KMS-11 (cell line): ENCODE measurements at regions not wholly inside any gene's neighbourhood (a gene's known extent, or its start where the extent isn't known, plus 50 kb on each side); places are given as distances from the start of the nearest gene placed in this dataset.
"Not testable (repeated sequence)": the region's sequence is repeated elsewhere in the genome, so short reads cannot be mapped to it uniquely, and the experiment has no call there.

ENCODE experiments used
- H2AFZ ChIP-seq: fragments of 200-600 bp; sonication (generic); 2 replicates; pipeline ENCODE4 v1.6.1; 2016; ENCODE audit warnings: antibody characterized with exemption, mixed run types, low read depth
- H3K27ac ChIP-seq: fragments of 200-600 bp; sonication (generic); 2 replicates; pipeline ENCODE4 v1.6.1; 2016; ENCODE audit warnings: mild to moderate bottlenecking, mixed run types
- H3K27me3 ChIP-seq: fragments of 200-600 bp; sonication (generic); 2 replicates; pipeline ENCODE4 v1.6.1; 2017; ENCODE audit warnings: mild to moderate bottlenecking, low read depth, mixed run types, moderate library complexity; ENCODE audit not compliant: insufficient read depth
- H3K36me3 ChIP-seq: fragments of 200-600 bp; sonication (generic); 2 replicates; pipeline ENCODE4 v1.6.1; 2017; ENCODE audit warnings: mild to moderate bottlenecking, mixed run types; ENCODE audit not compliant: insufficient read depth
- H3K4me1 ChIP-seq: fragments of 200-600 bp; sonication (generic); 2 replicates; pipeline ENCODE4 v1.6.1; 2016; ENCODE audit warnings: mild to moderate bottlenecking, low read depth, mixed run types; ENCODE audit not compliant: poor library complexity, severe bottlenecking
- H3K4me2 ChIP-seq: fragments of 200-600 bp; sonication (generic); 2 replicates; pipeline ENCODE4 v1.7.0; 2016; ENCODE audit warnings: mild to moderate bottlenecking, mixed run types
- H3K4me3 ChIP-seq: fragments of 200-600 bp; sonication (generic); IDR thresholded peaks from 2 replicates; pipeline ENCODE4 v1.6.1; 2017; ENCODE audit warnings: low read depth, low read length, mixed read lengths; ENCODE audit not compliant: insufficient read depth
- H3K79me2 ChIP-seq: fragments of 200-600 bp; sonication (generic); 2 replicates; pipeline ENCODE4 v1.6.1; 2016; ENCODE audit warnings: low read depth, mixed run types; ENCODE audit not compliant: insufficient read depth
- H3K9ac ChIP-seq: fragments of 200-600 bp; sonication (generic); 2 replicates; pipeline ENCODE4 v1.6.1; 2016; ENCODE audit warnings: mild to moderate bottlenecking, mixed run types
- H4K20me1 ChIP-seq: fragments of 200-600 bp; sonication (generic); 2 replicates; pipeline ENCODE4 v1.6.1; 2016; ENCODE audit warnings: mild to moderate bottlenecking, mixed run types; ENCODE audit not compliant: insufficient read depth
- TF ChIP-seq, protein P1 (sequence below): fragments of 200-600 bp; sonication (generic); conservative IDR thresholded peaks from 2 replicates; pipeline ENCODE4 v1.6.1; 2017; ENCODE audit warnings: low read depth, mild to moderate bottlenecking, antibody characterized with exemption, low read length, moderate library complexity, mixed read lengths

DNA sequence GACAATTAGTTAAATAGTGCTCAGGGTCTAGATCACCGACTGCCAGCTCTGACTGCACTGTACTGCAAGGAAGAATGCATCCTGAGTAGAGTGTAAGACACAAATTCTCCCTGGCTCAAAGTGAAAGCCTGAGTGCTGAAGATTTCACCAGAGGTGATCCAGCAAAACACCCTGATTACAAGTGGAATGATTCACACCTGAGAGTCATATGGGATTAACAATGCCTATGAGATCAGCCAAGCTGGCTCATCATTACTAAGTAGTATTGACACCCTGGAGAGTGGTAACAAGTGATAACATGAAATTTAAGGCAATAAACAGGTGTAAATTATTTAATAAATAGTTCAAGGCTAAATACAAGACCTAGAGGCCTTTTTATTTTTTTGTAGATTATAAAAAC is 403.8 kb upstream of the PRR20A start:
- Histone ChIP-seq H3K4me3 (no peak overlapping the region), H3K27ac (no peak overlapping the region)
- TF ChIP-seq, protein P1, sequence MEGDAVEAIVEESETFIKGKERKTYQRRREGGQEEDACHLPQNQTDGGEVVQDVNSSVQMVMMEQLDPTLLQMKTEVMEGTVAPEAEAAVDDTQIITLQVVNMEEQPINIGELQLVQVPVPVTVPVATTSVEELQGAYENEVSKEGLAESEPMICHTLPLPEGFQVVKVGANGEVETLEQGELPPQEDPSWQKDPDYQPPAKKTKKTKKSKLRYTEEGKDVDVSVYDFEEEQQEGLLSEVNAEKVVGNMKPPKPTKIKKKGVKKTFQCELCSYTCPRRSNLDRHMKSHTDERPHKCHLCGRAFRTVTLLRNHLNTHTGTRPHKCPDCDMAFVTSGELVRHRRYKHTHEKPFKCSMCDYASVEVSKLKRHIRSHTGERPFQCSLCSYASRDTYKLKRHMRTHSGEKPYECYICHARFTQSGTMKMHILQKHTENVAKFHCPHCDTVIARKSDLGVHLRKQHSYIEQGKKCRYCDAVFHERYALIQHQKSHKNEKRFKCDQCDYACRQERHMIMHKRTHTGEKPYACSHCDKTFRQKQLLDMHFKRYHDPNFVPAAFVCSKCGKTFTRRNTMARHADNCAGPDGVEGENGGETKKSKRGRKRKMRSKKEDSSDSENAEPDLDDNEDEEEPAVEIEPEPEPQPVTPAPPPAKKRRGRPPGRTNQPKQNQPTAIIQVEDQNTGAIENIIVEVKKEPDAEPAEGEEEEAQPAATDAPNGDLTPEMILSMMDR: no peak

DNA sequence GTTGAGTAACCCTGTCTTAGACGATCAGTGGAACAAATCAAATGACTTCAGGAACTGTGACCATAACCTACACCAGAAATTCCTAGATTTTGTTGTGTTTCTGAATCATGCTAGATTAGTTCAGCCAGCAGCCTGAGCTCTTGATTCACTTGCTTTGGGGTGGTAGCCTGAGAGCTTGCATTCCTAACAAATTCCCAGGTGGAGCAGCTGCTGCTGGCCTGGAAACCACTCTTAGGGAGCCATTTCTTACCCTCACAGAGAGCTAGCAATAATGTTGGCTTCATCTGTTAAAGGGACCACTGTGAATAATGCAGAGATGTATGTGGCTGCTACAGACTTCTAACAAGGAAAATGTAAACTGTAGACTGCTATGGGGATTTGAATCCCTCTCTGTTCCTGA is 388.1 kb upstream of the PRR20A start:
- Histone ChIP-seq H3K4me2 (no peak overlapping the region), H3K27me3 (no peaks in the 10 kb centered on the region), H3K27ac (no peak overlapping the region), H3K36me3 (no peaks in the 10 kb centered on the region), H2AFZ (no peak overlapping the region), H3K79me2 (no peaks in the 10 kb centered on the region), H4K20me1 (no peaks in the 10 kb centered on the region), H3K9ac (no peak overlapping the region), H3K4me1 (no peaks in the 10 kb centered on the region), H3K4me3 (no peak overlapping the region)
- TF ChIP-seq, protein P1: no peak

More for the DNA sequence above, 403.8 kb upstream of the PRR20A start:
- Histone ChIP-seq H3K36me3 (no peaks in the 10 kb centered on the region), H3K79me2 (no peaks in the 10 kb centered on the region), H3K9ac (no peak overlapping the region), H3K4me2 (no peak overlapping the region), H3K27me3 (no peaks in the 10 kb centered on the region), H4K20me1 (no peaks in the 10 kb centered on the region), H3K4me1 (no peaks in the 10 kb centered on the region), H2AFZ (no peak overlapping the region)

DNA sequence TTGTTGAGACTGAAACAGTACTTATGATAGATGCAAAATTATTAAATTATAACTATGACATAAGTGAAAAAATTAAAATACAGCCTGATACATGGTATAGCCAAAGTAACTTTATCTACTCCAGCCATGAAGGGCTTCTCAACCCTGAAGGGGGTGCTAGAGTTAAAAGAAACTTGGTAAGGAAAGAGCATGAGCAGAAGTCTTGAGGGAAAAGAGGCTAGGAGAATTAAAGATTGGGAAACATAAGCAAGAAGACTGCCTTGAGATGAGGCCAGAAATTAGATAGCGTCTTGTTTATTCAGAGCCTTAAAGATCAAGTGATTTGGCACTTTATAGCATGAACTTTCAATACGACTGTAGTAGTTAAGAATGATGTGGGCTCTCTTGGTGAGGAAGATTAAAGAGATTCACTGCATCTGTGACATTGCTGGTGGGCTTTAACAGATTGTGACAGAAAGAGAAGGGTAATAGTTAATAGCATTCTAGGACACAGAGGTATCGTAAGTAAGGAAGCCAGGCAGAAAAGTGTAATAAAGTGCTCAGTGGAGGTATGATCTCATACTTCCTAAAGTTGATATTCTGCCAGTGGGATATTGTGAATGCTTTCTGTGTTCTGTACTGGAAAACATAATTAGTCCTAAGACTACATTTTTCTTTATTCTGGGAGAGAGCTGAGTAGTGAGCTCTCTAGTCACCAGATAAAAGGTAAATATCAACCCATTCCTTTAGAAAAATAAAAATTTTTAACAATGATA is 385.4 kb upstream of the PRR20A start:
- Histone ChIP-seq H3K9ac (no peak overlapping the region), H3K27me3 (no peaks in the 10 kb centered on the region), H4K20me1 (no peaks in the 10 kb centered on the region), H3K4me2 (no peak overlapping the region), H2AFZ (no peak overlapping the region), H3K4me3 (no peak overlapping the region), H3K36me3 (no peaks in the 10 kb centered on the region), H3K79me2 (no peaks in the 10 kb centered on the region), H3K4me1 (no peaks in the 10 kb centered on the region), H3K27ac (no peak overlapping the region)
- TF ChIP-seq, protein P1: no peak

DNA sequence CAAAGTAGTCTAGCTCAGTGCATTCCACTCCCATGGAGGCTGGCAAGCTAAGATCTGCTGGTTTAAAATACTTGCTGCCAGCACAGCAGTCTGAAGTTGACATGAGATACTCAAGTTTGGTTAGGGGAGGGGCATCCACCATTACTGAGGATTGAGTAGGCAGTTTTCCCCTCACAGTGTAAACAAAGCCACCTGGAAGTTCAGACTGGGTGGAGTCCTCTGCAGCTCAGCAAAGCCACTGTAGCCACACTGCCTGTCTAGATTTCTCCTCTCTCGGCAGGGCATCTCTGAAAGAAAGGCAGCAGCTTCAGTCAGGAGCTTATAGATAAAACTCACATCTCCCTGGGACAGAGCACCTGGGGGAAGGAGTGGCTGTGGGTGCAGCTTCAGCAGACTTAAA is 377.4 kb upstream of the PRR20A start:
- not testable (repeated sequence) for H3K4me1 ChIP-seq, H3K36me3 ChIP-seq, H3K27ac ChIP-seq, H3K4me2 ChIP-seq, H4K20me1 ChIP-seq, H3K4me3 ChIP-seq, H3K79me2 ChIP-seq, H3K9ac ChIP-seq, H3K27me3 ChIP-seq
- peak overlapping the region; percentile 14; the same call in 1 of the 2 replicates for H2AFZ ChIP-seq

DNA sequence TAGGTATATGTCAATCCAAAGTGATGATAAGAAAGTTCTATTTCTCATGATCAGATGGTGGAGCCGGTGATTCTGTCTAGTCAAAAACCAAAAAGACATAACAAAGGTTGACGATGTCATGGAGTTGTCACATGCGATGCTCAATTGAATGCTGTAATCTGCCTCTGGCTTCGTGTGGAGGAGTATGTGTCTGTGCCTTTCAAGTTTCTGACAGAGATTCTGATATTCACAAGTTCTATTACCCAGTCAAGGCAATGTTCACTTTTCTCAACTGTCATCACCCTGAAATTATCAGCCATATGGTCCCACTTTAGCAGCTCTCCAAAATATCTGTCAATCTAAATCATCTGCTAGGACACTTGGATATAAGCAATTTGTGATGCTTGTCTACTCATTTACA is 367.6 kb upstream of the PRR20A start:
- no peak overlapping the region for H2AFZ ChIP-seq
- no peak overlapping the region for H3K4me3 ChIP-seq
- H4K20me1 ChIP-seq: no peaks in the 10 kb centered on the region
- no peaks in the 10 kb centered on the region for H3K79me2 ChIP-seq
- no peak overlapping the region for H3K27ac ChIP-seq
- H3K4me1 ChIP-seq: no peaks in the 10 kb centered on the region
- no peaks in the 10 kb centered on the region for H3K27me3 ChIP-seq
- H3K9ac ChIP-seq: no peak overlapping the region
- H3K4me2 ChIP-seq: no peak overlapping the region
- TF ChIP-seq, protein P1: no peak
- H3K36me3 ChIP-seq: no peaks in the 10 kb centered on the region
